ENCODE measurements at regions not wholly inside any gene's neighbourhood (a gene's known extent, or its start where the extent isn't known, plus 50 kb on each side); places are given as distances from the start of the nearest gene placed in this dataset.
"Not testable (repeated sequence)": the region's sequence is repeated elsewhere in the genome, so short reads cannot be mapped to it uniquely, and the experiment has no call there.

- DNase-seq = no peak
Measured at GRCh38 chr12:4822572-4822971, 87.1 kb upstream of the KCNA1 start.

- no peak for DNase-seq
Measured at GRCh38 chr12:4824380-4824779, 85.3 kb upstream of the KCNA1 start.

GRCh38 chr12:4825011-4825858 lies 84.5 kb upstream of the KCNA1 start:
- no peak for DNase-seq

GRCh38 chr12:4826909-4827308 lies 82.8 kb upstream of the KCNA1 start:
- no peak for DNase-seq

GRCh38 chr12:4828176-4828575 lies 81.5 kb upstream of the KCNA1 start:
- no peak for DNase-seq

GRCh38 chr12:4829161-4829792 lies 80.4 kb upstream of the KCNA1 start:
- DNase-seq = no peak

GRCh38 chr12:4829793-4830162 lies 79.9 kb upstream of the KCNA1 start:
- DNase-seq = peak; percentile 55

- no peak for DNase-seq
Measured at GRCh38 chr12:4830556-4831210, 79.0 kb upstream of the KCNA1 start.

GRCh38 chr12:4833053-4833452 lies 76.7 kb upstream of the KCNA1 start:
- no peak for DNase-seq

GRCh38 chr12:4833524-4833923 lies 76.2 kb upstream of the KCNA1 start:
- DNase-seq = no peak

GRCh38 chr12:4842401-4842800 lies 67.3 kb upstream of the KCNA1 start:
- not testable (repeated sequence) for DNase-seq

- DNase-seq = no peak
Measured at GRCh38 chr12:4843907-4844306, 65.8 kb upstream of the KCNA1 start.

- DNase-seq = no peak
Measured at GRCh38 chr12:4847713-4848112, 62.0 kb upstream of the KCNA1 start.

- no peak for DNase-seq
Measured at GRCh38 chr12:4849115-4849541, 60.6 kb upstream of the KCNA1 start.

GRCh38 chr12:4849795-4850345 lies 59.8 kb upstream of the KCNA1 start:
- DNase-seq = no peak

- no peak for DNase-seq
Measured at GRCh38 chr12:4850857-4851380, 58.8 kb upstream of the KCNA1 start.

- DNase-seq = no peak
Measured at GRCh38 chr12:4852308-4852707, 57.4 kb upstream of the KCNA1 start.

- DNase-seq = no peak
Measured at GRCh38 chr12:4852911-4853310, 56.8 kb upstream of the KCNA1 start.

- DNase-seq = peak; percentile 68
Measured at GRCh38 chr12:4855121-4855924, 54.4 kb upstream of the KCNA1 start.

GRCh38 chr12:4856596-4856995 lies 53.1 kb upstream of the KCNA1 start:
- DNase-seq = no peak

- DNase-seq = peak; percentile 76
Measured at GRCh38 chr12:4857472-4858291, 52.0 kb upstream of the KCNA1 start.

- DNase-seq = no peak
Measured at GRCh38 chr12:4858386-4858785, 51.3 kb upstream of the KCNA1 start.

All from femur (tissue), 1 donor.